ENCODE measurements at regions not wholly inside any gene's neighbourhood (a gene's known extent, or its start where the extent isn't known, plus 50 kb on each side); places are given as distances from the start of the nearest gene placed in this dataset.
"Not testable (repeated sequence)": the region's sequence is repeated elsewhere in the genome, so short reads cannot be mapped to it uniquely, and the experiment has no call there.

- DNase-seq: no peak
Observed at GRCh38 chr2:48045613-48046012, 139.3 kb upstream of the FBXO11 start.

- DNase-seq: no peak
Observed at GRCh38 chr2:48048476-48049171, 142.3 kb upstream of the FBXO11 start.

GRCh38 chr2:48049371-48049770 is 143.1 kb upstream of the FBXO11 start:
- no peak for DNase-seq

- DNase-seq: no peak
Observed at GRCh38 chr2:48050711-48051110, 144.4 kb upstream of the FBXO11 start.

GRCh38 chr2:48059975-48060374 is 153.7 kb upstream of the FBXO11 start:
- DNase-seq: no peak

- not testable (repeated sequence) for DNase-seq
Observed at GRCh38 chr2:48061656-48062055, 155.4 kb upstream of the FBXO11 start.

GRCh38 chr2:48065096-48065495 is 158.8 kb upstream of the FBXO11 start:
- DNase-seq: no peak

- no peak for DNase-seq
Observed at GRCh38 chr2:48066000-48066399, 159.7 kb upstream of the FBXO11 start.

GRCh38 chr2:48069769-48070168 is 163.5 kb upstream of the FBXO11 start:
- DNase-seq: no peak

- DNase-seq: no peak
Observed at GRCh38 chr2:48070415-48070814, 164.1 kb upstream of the FBXO11 start.

GRCh38 chr2:48072583-48072982 is 166.3 kb upstream of the FBXO11 start:
- no peak for DNase-seq

GRCh38 chr2:48075631-48076030 is 169.3 kb upstream of the FBXO11 start:
- DNase-seq: no peak

- DNase-seq: no peak
Observed at GRCh38 chr2:48080534-48081316, 174.4 kb upstream of the FBXO11 start.

GRCh38 chr2:48081317-48081628 is 175.0 kb upstream of the FBXO11 start:
- no peak for DNase-seq

- no peak for DNase-seq
Observed at GRCh38 chr2:48085888-48086287, 179.6 kb upstream of the FBXO11 start.

GRCh38 chr2:48088994-48089393 is 182.7 kb upstream of the FBXO11 start:
- DNase-seq: no peak

- no peak for DNase-seq
Observed at GRCh38 chr2:48089644-48090043, 183.3 kb upstream of the FBXO11 start.

GRCh38 chr2:48092846-48093803 is 186.8 kb upstream of the FBXO11 start:
- DNase-seq: no peak

- DNase-seq: not testable (repeated sequence)
Observed at GRCh38 chr2:48096765-48097164, 190.5 kb upstream of the FBXO11 start.

GRCh38 chr2:48098539-48098938 is 192.2 kb upstream of the FBXO11 start:
- no peak for DNase-seq

GRCh38 chr2:48104418-48104817 is 198.1 kb upstream of the FBXO11 start:
- DNase-seq: no peak

- DNase-seq: no peak
Observed at GRCh38 chr2:48105848-48106247, 199.6 kb upstream of the FBXO11 start.

GRCh38 chr2:48107326-48107925 is 201.1 kb upstream of the FBXO11 start:
- no peak for DNase-seq

Data from NCI-H2171 treated with DMSO at 0.1 percent for 48 hours (cell line).